Thoracic aorta (tissue), 2 donors: ENCODE measurements at regions not wholly inside any gene's neighbourhood (a gene's known extent, or its start where the extent isn't known, plus 50 kb on each side); places are given as distances from the start of the nearest gene placed in this dataset.

Experiments used
- ATAC-seq: fragments of 150-250 bp; one replicate; pipeline ENCODE4 v1.8.0; 2017; ENCODE audit warnings: low read depth; ENCODE audit not compliant: insufficient number of reproducible peaks, low FRiP score
- DNase-seq: peaks from one replicate; pipeline ENCODE4 v3.0.0-alpha.2; 2020; ENCODE audit warnings: low spot score
- H3K27ac ChIP-seq, 2 donors: fragments of 200-600 bp; sonication (generic); 1 replicate in 1 of 2; 2 replicates in 1 of 2; pipeline ENCODE4 v1.5.1; 2016; ENCODE audit warnings: mild to moderate bottlenecking in 2 of 2, moderate library complexity in 2 of 2
- H3K27me3 ChIP-seq: fragments of 200-600 bp; sonication (generic); replicated peaks from 2 replicates; pipeline ENCODE4 v1.6.0; 2016; ENCODE audit warnings: mild to moderate bottlenecking; ENCODE audit not compliant: insufficient read depth
- H3K36me3 ChIP-seq: fragments of 200-600 bp; sonication (generic); one replicate; pipeline ENCODE4 v1.5.1; 2016
- H3K4me1 ChIP-seq, 2 donors: fragments of 200-600 bp; sonication (generic); 1 replicate in 1 of 2; 2 replicates in 1 of 2; pipeline versions ENCODE4 v1.5.1 to v1.6.0; 2016; ENCODE audit warnings: low read depth in 2 of 2, mild to moderate bottlenecking in 1 of 2; ENCODE audit not compliant: control insufficient read depth in 1 of 2
- H3K4me3 ChIP-seq: fragments of 200-600 bp; sonication (generic); 2 replicates; pipeline ENCODE4 v1.5.1; 2016; ENCODE audit warnings: mild to moderate bottlenecking
- H3K9me3 ChIP-seq: fragments of 200-600 bp; sonication (generic); 2 replicates; pipeline ENCODE4 v1.5.1; 2016
- CTCF ChIP-seq: fragments of 200-600 bp; sonication (generic); IDR thresholded peaks from one replicate; pipeline ENCODE4 v1.5.1; 2019; ENCODE audit warnings: antibody characterized with exemption

GRCh38 chr5:113682497-113683136 lies 169.1 kb downstream of the YTHDC2 start:
- Histone ChIP-seq H3K36me3 (no peaks in the 10 kb centered on the region), H3K27me3 (no peaks in the 10 kb centered on the region), H3K9me3 (no peaks in the 10 kb centered on the region), H3K27ac (no peak overlapping the region), H3K4me1 (no peaks in the 10 kb centered on the region), H3K4me3 (no peak overlapping the region)
- DNase-seq: no peak
- ATAC-seq: no peak
- TF ChIP-seq CTCF: no peak

GRCh38 chr5:113683211-113683610 lies 169.7 kb downstream of the YTHDC2 start:
- Histone ChIP-seq H3K27me3 (no peaks in the 10 kb centered on the region), H3K4me3 (no peak overlapping the region), H3K4me1 (no peaks in the 10 kb centered on the region), H3K27ac (no peak overlapping the region), H3K9me3 (no peaks in the 10 kb centered on the region), H3K36me3 (no peaks in the 10 kb centered on the region)
- no peak for DNase-seq
- TF ChIP-seq CTCF: no peak
- no peak for ATAC-seq

- no peak overlapping the region for H3K27ac ChIP-seq
- TF ChIP-seq CTCF: no peak
- no peak for ATAC-seq
Observed at GRCh38 chr5:113686599-113686998, 173.1 kb downstream of the YTHDC2 start.

GRCh38 chr5:113689647-113690046 lies 176.2 kb downstream of the YTHDC2 start:
- H3K9me3 ChIP-seq: no peaks in the 10 kb centered on the region
- no peaks in the 10 kb centered on the region for H3K4me1 ChIP-seq
- DNase-seq (no peak), ATAC-seq (no peak)
- no peak for TF ChIP-seq CTCF
- H3K27me3 ChIP-seq: no peaks in the 10 kb centered on the region
- no peak overlapping the region for H3K27ac ChIP-seq
- no peak overlapping the region for H3K4me3 ChIP-seq
- no peaks in the 10 kb centered on the region for H3K36me3 ChIP-seq

More at GRCh38 chr5:113686599-113686998, 173.1 kb downstream of the YTHDC2 start:
- no peaks in the 10 kb centered on the region for H3K9me3 ChIP-seq
- no peaks in the 10 kb centered on the region for H3K27me3 ChIP-seq
- DNase-seq: no peak
- no peaks in the 10 kb centered on the region for H3K36me3 ChIP-seq
- no peaks in the 10 kb centered on the region for H3K4me1 ChIP-seq
- H3K4me3 ChIP-seq: no peak overlapping the region

GRCh38 chr5:113692466-113692865 lies 179.0 kb downstream of the YTHDC2 start:
- no peak for DNase-seq
- Histone ChIP-seq H3K9me3 (no peaks in the 10 kb centered on the region), H3K27ac (no peak overlapping the region), H3K36me3 (no peaks in the 10 kb centered on the region), H3K27me3 (no peaks in the 10 kb centered on the region), H3K4me1 (no peaks in the 10 kb centered on the region), H3K4me3 (no peak overlapping the region)
- TF ChIP-seq CTCF: no peak
- ATAC-seq: no peak
